HEK293 (cell line): ENCODE measurements at regions not wholly inside any gene's neighbourhood (a gene's known extent, or its start where the extent isn't known, plus 50 kb on each side); places are given as distances from the start of the nearest gene placed in this dataset.

Experiments used
- KLF9 ChIP-seq: fragments of 450-650 bp; formaldehyde crosslinking; IDR thresholded peaks from 2 replicates; pipeline ENCODE4 v1.5.1; 2016; ENCODE audit warnings: missing biosample characterization, missing genetic modification characterization, low read depth
- SCRT1 ChIP-seq: fragments of 450-650 bp; formaldehyde crosslinking; IDR thresholded peaks from 2 replicates; pipeline ENCODE4 v1.5.1; 2016; ENCODE audit warnings: missing biosample characterization, missing genetic modification characterization, borderline replicate concordance
- TCF7L2 ChIP-seq: IDR thresholded peaks from 2 replicates; pipeline ENCODE4 v1.6.1; 2011; ENCODE audit warnings: low read depth, mild to moderate bottlenecking, inconsistent platforms, low read length, moderate library complexity, borderline replicate concordance
- WT1 ChIP-seq: fragments of 450-650 bp; formaldehyde crosslinking; IDR thresholded peaks from 2 replicates; pipeline ENCODE4 v1.5.1; 2016; ENCODE audit warnings: missing biosample characterization, missing genetic modification characterization
- ZNF112 ChIP-seq: fragments of 450-650 bp; formaldehyde crosslinking; IDR thresholded peaks from 2 replicates; pipeline ENCODE4 v1.5.0; 2017; ENCODE audit warnings: missing biosample characterization, missing genetic modification characterization
- ZNF132 ChIP-seq: fragments of 450-650 bp; formaldehyde crosslinking; IDR thresholded peaks from 2 replicates; pipeline ENCODE4 v1.5.1; 2017; ENCODE audit warnings: missing biosample characterization, missing genetic modification characterization, borderline replicate concordance
- ZNF221 ChIP-seq: fragments of 450-650 bp; formaldehyde crosslinking; IDR thresholded peaks from 2 replicates; pipeline ENCODE4 v1.5.1; 2017; ENCODE audit warnings: missing biosample characterization, missing genetic modification characterization, borderline replicate concordance
- ZNF26 ChIP-seq: fragments of 450-650 bp; formaldehyde crosslinking; IDR thresholded peaks from 2 replicates; pipeline ENCODE4 v1.5.1; 2016; ENCODE audit warnings: missing biosample characterization, missing genetic modification characterization
- ZNF266 ChIP-seq: fragments of 450-650 bp; formaldehyde crosslinking; IDR thresholded peaks from 2 replicates; pipeline ENCODE4 v1.5.1; 2016; ENCODE audit warnings: missing biosample characterization, missing genetic modification characterization, low read depth
- ZNF423 ChIP-seq: fragments of 450-650 bp; formaldehyde crosslinking; IDR thresholded peaks from 2 replicates; pipeline ENCODE4 v1.5.1; 2016; ENCODE audit warnings: missing biosample characterization, missing genetic modification characterization
- ZNF433 ChIP-seq: fragments of 450-650 bp; formaldehyde crosslinking; IDR thresholded peaks from 2 replicates; pipeline ENCODE4 v1.5.1; 2016; ENCODE audit warnings: missing biosample characterization, missing genetic modification characterization, low read depth
- ZNF518A ChIP-seq: fragments of 450-650 bp; formaldehyde crosslinking; conservative IDR thresholded peaks from 2 replicates; pipeline ENCODE4 v1.5.1; 2016; ENCODE audit warnings: low read depth, missing biosample characterization, missing genetic modification characterization
- ZNF529 ChIP-seq: fragments of 450-650 bp; formaldehyde crosslinking; IDR thresholded peaks from 2 replicates; pipeline ENCODE4 v1.5.1; 2017; ENCODE audit warnings: missing genetic modification characterization, missing biosample characterization; ENCODE audit not compliant: insufficient replicate concordance
- ZNF660 ChIP-seq: fragments of 450-650 bp; IDR thresholded peaks from 2 replicates; pipeline ENCODE4 v1.5.1; 2018; ENCODE audit warnings: missing biosample characterization, mild to moderate bottlenecking, missing genetic modification characterization
- ZNF701 ChIP-seq: fragments of 450-650 bp; formaldehyde crosslinking; IDR thresholded peaks from 2 replicates; pipeline ENCODE4 v1.5.1; 2016; ENCODE audit warnings: missing biosample characterization, missing genetic modification characterization
- ZNF777 ChIP-seq: fragments of 450-650 bp; formaldehyde crosslinking; IDR thresholded peaks from 2 replicates; pipeline ENCODE4 v1.5.1; 2017; ENCODE audit warnings: missing biosample characterization, missing genetic modification characterization, borderline replicate concordance
- ZNF830 ChIP-seq: fragments of 450-650 bp; IDR thresholded peaks from 2 replicates; pipeline ENCODE4 v1.5.0; 2018; ENCODE audit warnings: missing biosample characterization, missing genetic modification characterization, low read depth, mild to moderate bottlenecking, moderate library complexity
- ZSCAN4 ChIP-seq: fragments of 450-650 bp; formaldehyde crosslinking; IDR thresholded peaks from 2 replicates; pipeline ENCODE4 v1.5.1; 2017; ENCODE audit warnings: missing biosample characterization, missing genetic modification characterization
- ZSCAN5A ChIP-seq: fragments of 450-650 bp; formaldehyde crosslinking; IDR thresholded peaks from 2 replicates; pipeline ENCODE4 v1.5.1; 2016; ENCODE audit warnings: missing biosample characterization, missing genetic modification characterization
- ZXDB ChIP-seq: fragments of 450-650 bp; formaldehyde crosslinking; IDR thresholded peaks from 2 replicates; pipeline ENCODE4 v1.5.1; 2016; ENCODE audit warnings: missing biosample characterization, missing genetic modification characterization
- TF ChIP-seq, protein P1 (sequence below): fragments of 450-650 bp; formaldehyde crosslinking; IDR thresholded peaks from 2 replicates; pipeline ENCODE4 v1.5.1; 2016; ENCODE audit warnings: missing biosample characterization, missing genetic modification characterization, borderline replicate concordance
- TF ChIP-seq, protein P2 (sequence below): fragments of 450-650 bp; formaldehyde crosslinking; IDR thresholded peaks from 2 replicates; pipeline ENCODE4 v1.5.1; 2016; ENCODE audit warnings: missing biosample characterization, missing genetic modification characterization

GRCh38 chr10:21372651-21373410 is 152.7 kb downstream of the SKIDA1 start (continued):
- TF ChIP-seq ZNF26 (tag by site-specific recombination) (no peak), KLF9 (peak; percentile 62; the same call in 1 of the 2 replicates), ZNF423 (tag by site-specific recombination) (no peak), SCRT1 (no peak), ZNF830 (tag by site-specific recombination) (no peak), ZNF701 (no peak), ZNF221 (no peak), WT1 (tag by site-specific recombination) (peak; percentile 12; the same call in 1 of the 2 replicates), ZNF132 (tag by site-specific recombination) (no peak), ZSCAN4 (tag by site-specific recombination) (no peak), ZSCAN5A (tag by site-specific recombination) (no peak), ZXDB (tag by site-specific recombination) (peak; percentile 58), ZNF112 (tag by site-specific recombination) (no peak), ZNF518A (no peak), TCF7L2 (no peak), ZNF433 (tag by site-specific recombination) (no peak), ZNF777 (no peak), ZNF660 (tag by site-specific recombination) (no peak), ZNF529 (tag by site-specific recombination) (no peak), ZNF266 (tag by site-specific recombination) (no peak)
- TF ChIP-seq, protein P1, sequence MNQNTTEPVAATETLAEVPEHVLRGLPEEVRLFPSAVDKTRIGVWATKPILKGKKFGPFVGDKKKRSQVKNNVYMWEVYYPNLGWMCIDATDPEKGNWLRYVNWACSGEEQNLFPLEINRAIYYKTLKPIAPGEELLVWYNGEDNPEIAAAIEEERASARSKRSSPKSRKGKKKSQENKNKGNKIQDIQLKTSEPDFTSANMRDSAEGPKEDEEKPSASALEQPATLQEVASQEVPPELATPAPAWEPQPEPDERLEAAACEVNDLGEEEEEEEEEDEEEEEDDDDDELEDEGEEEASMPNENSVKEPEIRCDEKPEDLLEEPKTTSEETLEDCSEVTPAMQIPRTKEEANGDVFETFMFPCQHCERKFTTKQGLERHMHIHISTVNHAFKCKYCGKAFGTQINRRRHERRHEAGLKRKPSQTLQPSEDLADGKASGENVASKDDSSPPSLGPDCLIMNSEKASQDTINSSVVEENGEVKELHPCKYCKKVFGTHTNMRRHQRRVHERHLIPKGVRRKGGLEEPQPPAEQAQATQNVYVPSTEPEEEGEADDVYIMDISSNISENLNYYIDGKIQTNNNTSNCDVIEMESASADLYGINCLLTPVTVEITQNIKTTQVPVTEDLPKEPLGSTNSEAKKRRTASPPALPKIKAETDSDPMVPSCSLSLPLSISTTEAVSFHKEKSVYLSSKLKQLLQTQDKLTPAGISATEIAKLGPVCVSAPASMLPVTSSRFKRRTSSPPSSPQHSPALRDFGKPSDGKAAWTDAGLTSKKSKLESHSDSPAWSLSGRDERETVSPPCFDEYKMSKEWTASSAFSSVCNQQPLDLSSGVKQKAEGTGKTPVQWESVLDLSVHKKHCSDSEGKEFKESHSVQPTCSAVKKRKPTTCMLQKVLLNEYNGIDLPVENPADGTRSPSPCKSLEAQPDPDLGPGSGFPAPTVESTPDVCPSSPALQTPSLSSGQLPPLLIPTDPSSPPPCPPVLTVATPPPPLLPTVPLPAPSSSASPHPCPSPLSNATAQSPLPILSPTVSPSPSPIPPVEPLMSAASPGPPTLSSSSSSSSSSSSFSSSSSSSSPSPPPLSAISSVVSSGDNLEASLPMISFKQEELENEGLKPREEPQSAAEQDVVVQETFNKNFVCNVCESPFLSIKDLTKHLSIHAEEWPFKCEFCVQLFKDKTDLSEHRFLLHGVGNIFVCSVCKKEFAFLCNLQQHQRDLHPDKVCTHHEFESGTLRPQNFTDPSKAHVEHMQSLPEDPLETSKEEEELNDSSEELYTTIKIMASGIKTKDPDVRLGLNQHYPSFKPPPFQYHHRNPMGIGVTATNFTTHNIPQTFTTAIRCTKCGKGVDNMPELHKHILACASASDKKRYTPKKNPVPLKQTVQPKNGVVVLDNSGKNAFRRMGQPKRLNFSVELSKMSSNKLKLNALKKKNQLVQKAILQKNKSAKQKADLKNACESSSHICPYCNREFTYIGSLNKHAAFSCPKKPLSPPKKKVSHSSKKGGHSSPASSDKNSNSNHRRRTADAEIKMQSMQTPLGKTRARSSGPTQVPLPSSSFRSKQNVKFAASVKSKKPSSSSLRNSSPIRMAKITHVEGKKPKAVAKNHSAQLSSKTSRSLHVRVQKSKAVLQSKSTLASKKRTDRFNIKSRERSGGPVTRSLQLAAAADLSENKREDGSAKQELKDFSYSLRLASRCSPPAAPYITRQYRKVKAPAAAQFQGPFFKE (tag by site-specific recombination), result no peak
- TF ChIP-seq, protein P2, sequence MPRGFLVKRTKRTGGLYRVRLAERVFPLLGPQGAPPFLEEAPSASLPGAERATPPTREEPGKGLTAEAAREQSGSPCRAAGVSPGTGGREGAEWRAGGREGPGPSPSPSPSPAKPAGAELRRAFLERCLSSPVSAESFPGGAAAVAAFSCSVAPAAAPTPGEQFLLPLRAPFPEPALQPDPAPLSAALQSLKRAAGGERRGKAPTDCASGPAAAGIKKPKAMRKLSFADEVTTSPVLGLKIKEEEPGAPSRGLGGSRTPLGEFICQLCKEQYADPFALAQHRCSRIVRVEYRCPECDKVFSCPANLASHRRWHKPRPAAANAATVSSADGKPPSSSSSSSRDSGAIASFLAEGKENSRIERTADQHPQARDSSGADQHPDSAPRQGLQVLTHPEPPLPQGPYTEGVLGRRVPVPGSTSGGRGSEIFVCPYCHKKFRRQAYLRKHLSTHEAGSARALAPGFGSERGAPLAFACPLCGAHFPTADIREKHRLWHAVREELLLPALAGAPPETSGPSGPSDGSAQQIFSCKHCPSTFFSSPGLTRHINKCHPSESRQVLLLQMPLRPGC (tag by site-specific recombination), result no peak
